HL-60/S4 treated with retinoic acid at 250 ng/mL for 4 days and 3 days (cell line): ENCODE measurements at regions not wholly inside any gene's neighbourhood (a gene's known extent, or its start where the extent isn't known, plus 50 kb on each side); places are given as distances from the start of the nearest gene placed in this dataset.

Experiments used
- in situ Hi-C: fragments of 300-500 bp; cut with MboI; formaldehyde crosslinking; loops from 2 replicates; pipeline ENCODE4 v1.7.0; 2022; ENCODE audit warnings: low sequenced_read_pairs

DNA sequence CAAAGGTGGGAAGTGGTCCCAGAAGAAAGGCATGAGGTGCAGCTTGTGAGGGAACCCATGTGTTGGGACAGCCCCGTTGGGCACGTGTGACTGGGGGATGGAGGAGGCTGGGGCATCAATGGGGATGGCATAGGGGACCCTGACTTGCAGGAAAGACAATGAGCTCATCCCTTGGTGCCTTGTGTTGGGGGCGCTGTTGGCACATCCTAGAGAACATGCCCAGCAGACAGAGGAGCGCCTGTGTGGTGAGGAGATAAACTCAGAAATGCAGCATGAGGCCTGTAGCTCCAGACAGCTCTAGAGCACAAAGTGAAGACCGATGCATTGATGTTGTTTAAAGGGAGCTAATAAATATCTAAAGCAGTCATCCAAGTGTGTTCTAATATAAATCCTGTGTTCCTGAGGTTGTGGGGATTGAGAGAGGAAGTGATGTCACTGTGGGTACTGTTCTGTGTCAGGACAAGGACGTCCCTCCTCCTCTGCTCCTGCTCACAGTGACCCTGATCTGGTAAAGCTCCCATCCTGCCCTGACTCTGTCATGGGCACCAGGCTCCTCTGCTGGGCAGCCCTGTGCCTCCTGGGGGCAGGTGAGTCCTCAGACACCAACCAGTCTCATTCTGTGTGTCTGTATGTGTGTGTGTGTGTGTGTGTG, 126.1 kb upstream of the PRSS58 start:
- in situ Hi-C loops = no loop called here

DNA sequence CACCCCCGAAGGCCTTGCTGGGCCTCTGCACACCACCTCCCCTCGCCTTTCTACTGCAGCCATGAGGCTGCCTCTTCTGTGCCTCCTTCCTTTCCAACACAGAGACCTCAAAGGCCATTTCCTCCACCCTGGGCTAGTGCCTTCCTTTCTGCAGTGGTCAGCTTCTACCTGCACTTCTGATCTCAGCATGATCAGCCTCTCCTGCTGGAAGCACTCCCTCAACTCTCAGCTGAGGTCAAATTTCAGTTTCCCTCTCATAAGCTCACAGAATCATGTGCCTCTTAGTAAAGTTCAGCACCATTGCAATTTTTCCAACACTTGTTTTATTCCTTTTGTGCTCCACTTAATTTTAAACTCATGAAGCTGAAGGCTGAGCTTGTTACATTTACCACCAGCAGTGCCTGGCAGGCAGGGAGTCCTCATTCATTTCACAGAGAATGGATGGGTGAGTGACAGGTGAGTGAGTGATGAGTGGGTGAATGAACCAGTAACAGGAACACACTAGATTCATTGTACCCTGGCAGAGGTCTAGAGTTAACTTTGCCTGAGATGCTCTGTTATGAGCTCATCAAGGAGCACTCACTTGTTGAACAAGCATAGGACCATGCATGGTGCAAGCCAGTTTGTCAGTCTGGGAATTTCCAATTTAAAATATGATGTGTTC, 124.0 kb upstream of the PRSS58 start:
- in situ Hi-C loops = no loop called here

DNA sequence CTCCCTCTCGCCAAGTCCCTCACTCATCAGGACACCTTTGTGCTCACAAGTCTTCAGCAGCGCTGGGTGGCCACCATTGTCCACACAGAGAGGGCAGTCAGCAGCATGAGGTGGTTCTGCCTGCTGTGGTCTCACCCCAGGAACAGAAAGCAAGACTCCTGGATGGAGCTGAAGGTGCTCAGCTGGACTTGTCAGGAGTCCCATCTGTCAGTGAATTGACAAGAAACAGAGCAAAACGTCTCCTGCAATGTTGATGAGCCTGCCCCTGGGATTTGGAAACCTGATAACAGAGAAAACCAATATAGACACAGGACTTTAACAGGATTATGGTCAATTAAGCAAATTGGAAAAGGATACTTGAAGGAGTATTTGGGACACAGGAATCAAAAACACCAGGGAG, 122.2 kb upstream of the PRSS58 start:
- in situ Hi-C loops = no loop called here

DNA sequence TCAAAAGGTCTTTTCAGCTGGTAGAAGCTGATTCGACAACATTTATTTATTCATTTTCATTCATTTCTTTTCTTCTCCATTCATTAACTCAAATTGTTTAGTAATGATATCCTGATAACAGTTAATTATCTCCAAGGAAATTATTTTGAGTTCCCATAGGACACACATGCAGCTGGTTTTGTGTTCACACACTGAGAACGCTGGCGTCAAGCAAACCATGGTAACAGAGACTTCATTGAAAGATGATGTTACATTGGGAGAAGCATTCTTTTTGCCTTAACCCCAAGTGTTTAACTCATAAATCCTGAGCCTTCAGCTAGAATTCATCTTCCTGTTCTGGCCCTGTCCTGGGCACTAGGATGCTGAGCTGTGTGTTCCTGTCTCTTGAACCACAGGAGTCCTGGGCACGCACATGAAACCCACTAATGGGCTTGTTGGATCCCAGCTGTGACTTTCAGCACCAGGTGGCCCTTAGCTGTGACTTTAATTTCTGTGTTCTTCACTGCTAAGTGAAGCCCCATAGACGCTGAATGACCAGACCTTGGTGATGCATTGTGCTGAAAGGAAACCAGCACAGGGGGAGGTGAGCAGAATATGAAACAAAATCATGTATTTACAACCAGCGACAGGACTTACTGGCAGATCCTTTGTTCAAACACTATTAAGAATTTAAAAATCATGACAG, 121.5 kb upstream of the PRSS58 start:
- in situ Hi-C loops = no loop called here

- in situ Hi-C loops = no loop called here
These were observed 119.7 kb upstream of the PRSS58 start for GRCh38 chr7:142377567-142377966.

GRCh38 chr7:142376356-142376997, 118.6 kb upstream of the PRSS58 start:
- in situ Hi-C loops = no loop called here

GRCh38 chr7:142375710-142376313, 118.0 kb upstream of the PRSS58 start:
- in situ Hi-C loops = no loop called here

DNA sequence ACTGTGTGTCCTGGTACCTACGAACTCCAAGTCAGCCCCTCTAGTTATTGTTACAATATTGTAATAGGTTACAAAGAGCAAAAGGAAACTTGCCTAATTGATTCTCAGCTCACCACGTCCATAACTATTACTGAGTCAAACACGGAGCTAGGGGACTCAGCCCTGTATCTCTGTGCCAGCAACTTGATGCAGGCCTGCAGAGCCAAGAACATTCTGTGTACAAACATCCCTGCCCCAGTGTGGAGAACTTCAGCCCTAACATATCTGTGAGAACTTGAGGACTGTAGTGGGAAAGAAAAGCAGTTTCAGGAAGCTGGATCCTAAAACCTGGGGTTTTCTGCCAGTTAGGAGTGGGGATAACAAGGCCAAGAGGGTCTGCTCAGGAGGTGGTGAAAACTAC, 114.9 kb upstream of the PRSS58 start:
- in situ Hi-C loops = no loop called here

GRCh38 chr7:142371586-142372377, 113.9 kb upstream of the PRSS58 start:
- in situ Hi-C loops = no loop called here

DNA sequence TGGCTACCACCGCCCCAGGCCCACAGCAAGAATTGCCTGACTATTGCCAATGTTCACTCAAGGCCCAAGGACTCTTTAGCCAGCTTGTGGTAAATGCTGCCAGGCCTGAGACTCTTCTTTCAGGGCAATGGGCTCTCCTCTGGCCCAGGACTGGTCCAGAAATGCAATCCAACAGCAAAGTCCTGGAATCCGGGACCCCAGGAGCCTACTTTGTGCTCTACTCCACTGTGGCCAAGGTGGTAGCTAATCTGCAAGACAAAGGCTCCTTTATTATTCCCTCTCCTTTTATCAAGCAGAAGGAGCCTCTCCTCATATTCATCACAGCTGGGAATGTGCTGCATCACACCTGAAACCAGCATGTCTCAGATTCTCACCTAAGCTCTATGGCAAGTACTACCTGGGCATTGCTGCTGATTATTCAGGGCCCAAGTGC, 107.6 kb upstream of the PRSS58 start:
- in situ Hi-C loops = no loop called here

DNA sequence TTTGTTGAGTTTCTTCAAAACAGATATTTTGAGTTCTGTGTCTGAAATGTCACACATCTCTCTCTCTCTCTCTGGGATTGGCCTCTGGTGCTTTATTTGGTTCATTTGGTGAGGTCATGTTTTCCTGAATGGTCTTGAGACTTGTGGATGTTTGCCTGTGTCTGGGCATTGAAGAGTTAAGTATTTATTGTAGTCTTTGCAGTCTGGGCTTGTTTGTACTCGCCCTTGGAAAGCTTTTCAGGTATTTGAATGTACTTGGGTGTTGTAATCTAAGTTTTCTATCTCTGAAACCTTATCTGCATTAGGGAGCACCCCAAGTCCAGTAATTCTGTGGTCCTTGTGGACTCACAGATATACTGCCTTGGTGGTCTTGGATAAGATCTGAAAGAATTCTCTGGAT, 106.7 kb upstream of the PRSS58 start:
- in situ Hi-C loops = no loop called here

DNA sequence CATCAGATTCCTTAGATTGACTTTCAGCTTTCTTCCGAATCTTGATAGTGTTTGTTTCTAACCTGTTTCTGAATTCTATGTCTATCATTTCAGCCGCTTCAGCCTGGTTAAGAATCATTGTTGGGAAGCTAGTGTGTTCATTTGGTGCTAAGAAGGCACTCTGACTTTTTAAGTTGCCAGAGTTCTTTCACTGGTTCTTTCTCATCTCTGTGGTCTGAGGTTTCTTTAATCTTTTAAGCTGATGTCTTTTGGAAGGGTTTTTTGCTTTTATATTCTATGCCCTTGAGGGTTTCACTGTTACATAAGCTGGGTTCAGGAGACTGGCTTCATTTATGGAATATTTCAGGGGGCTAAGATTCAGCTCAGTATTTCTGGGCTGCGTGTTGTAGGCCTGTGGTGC, 104.5 kb upstream of the PRSS58 start:
- in situ Hi-C loops = no loop called here

DNA sequence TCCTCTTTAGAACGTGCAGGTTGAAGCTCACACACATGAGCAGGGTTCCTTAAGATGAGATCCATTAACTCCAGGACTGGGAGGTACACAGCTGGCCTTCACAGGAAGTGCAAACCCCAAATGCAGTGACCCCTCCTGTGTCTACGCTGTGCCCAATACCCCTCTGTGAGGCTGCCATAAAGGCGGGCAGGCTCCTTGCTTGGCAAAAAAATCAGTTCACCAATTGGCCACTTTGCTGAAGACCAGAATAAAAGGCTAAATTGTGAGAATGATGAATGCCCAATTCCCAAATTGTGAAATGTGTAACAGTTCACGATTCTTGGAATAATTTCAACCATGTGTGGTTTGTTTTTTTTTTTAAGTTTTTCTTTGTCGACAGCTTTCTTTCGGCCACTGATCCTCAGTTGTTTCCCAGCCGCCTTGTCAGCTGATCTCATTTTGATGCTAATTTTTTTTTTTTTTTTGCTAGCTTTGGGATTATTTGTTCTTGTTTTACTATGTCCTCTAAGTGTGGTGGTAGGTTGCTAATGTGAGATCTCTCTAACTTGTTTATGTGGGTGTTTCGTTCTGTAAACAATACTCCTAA, 101.9 kb upstream of the PRSS58 start:
- in situ Hi-C loops = no loop called here

DNA sequence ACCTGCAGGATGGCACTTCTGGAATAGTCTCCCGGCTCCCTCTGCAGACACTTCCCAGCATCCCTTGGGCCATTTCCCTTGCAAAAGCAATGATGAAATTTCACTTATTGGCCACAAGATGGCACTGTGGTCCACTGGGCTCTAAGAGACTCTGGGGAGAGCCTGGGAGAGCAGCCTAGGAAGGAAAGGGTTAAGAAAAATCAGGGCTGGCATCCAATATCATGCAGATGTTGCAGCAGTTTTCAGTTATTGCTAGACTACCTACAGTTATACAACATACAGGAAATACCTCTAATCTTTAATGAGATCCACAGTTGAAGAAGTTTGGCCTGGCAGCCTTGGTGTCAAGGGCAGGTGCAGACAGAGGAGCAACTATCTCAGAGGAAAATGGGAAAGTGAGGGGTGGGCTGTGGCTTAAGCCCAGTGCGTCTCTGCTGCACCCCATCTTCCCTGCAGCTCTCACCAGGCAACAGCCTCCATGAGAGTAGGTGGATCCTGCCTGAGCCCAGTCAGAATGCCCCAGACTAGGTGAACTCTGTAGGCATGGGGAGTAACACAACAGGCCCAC, 100.2 kb upstream of the PRSS58 start:
- in situ Hi-C loops = no loop called here

GRCh38 chr7:142356166-142356565, 98.3 kb upstream of the PRSS58 start:
- in situ Hi-C loops = no loop called here

GRCh38 chr7:142355328-142355727, 97.5 kb upstream of the PRSS58 start:
- in situ Hi-C loops = no loop called here

GRCh38 chr7:142353147-142354060, 95.5 kb upstream of the PRSS58 start:
- in situ Hi-C loops = no loop called here

DNA sequence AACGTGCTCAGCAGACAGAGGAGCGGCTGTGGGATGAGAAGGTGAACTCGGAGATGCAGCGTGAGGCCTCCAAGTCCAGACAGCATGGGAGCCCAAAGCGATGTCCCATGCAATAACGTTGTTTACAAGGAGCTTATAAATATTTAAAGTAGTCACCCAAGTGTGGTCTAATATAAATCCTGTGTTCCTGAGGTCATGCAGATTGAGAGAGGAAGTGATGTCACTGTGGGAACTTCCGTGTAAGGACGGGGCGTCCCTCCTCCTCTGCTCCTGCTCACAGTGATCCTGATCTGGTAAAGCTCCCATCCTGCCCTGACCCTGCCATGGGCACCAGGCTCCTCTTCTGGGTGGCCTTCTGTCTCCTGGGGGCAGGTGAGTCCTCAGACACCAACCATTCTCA, 94.7 kb upstream of the PRSS58 start:
- in situ Hi-C loops = no loop called here

- in situ Hi-C loops = no loop called here
These were observed 93.3 kb upstream of the PRSS58 start for GRCh38 chr7:142351145-142351544.
